ENCODE measurements at regions not wholly inside any gene's neighbourhood (a gene's known extent, or its start where the extent isn't known, plus 50 kb on each side); places are given as distances from the start of the nearest gene placed in this dataset.
"Not testable (repeated sequence)": the region's sequence is repeated elsewhere in the genome, so short reads cannot be mapped to it uniquely, and the experiment has no call there.

DNA sequence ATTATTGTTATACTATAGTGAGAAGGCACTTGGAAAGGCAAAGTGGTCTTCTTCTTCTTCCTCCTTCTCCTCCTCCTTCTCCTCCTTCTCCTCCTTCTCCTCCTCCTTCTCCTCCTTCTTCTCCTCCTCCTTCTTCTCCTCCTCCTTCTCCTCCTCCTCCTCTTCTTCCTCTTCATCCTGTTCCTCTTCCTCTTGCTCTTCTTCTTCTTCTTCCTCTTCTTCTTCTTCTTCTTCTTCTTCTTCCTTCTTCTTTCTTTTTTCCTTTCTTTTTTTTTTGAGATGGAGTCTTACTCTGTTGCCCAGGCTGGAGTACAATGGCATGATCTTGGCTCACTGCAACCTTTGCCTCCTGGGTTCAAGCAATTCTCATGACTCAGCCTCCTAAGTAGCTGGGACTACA is 225.4 kb downstream of the TTC6 start:
- H3K9me3 Mint-ChIP-seq; intact Hi-C loops (cut with micrococcal nuclease); H3K4me1 Mint-ChIP-seq; H3K27ac Mint-ChIP-seq; H3K4me3 Mint-ChIP-seq; DNase-seq; H3K27me3 Mint-ChIP-seq; H3K36me3 Mint-ChIP-seq (ENCODE audit: low read depth): not testable (repeated sequence)

GRCh38 chr14:37824939-37825712 is 229.7 kb downstream of the TTC6 start:
- H3K9me3 Mint-ChIP-seq: no peaks in the 10 kb centered on the region
- no peak overlapping the region for H3K4me3 Mint-ChIP-seq
- no peaks in the 10 kb centered on the region for H3K4me1 Mint-ChIP-seq
- no peaks in the 10 kb centered on the region for H3K36me3 Mint-ChIP-seq (ENCODE audit: low read depth)
- intact Hi-C loops (cut with micrococcal nuclease): no loop called here
- no peaks in the 10 kb centered on the region for H3K27me3 Mint-ChIP-seq
- H3K27ac Mint-ChIP-seq: no peak overlapping the region
- DNase-seq: no peak

DNA sequence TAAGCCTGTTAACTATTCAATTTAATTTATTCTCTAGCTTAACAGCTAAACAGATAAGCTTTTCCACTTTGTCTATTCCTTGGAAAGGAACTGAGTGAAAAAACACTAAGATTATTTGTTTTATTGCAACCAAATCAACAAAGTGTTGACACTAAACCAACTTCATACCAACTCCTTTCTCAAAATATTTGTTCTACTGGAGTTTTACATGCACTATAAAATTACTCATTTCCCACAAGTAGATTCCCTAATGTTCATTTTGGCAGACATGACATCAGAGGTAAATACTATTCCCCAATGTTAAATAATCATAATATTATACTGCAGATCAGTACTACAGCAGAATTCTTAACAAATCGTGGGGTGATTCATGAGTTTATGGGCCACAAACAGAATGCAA is 231.4 kb downstream of the TTC6 start:
- H3K4me1 Mint-ChIP-seq: no peaks in the 10 kb centered on the region
- H3K27ac Mint-ChIP-seq: no peak overlapping the region
- no peaks in the 10 kb centered on the region for H3K27me3 Mint-ChIP-seq
- no peaks in the 10 kb centered on the region for H3K36me3 Mint-ChIP-seq (ENCODE audit: low read depth)
- intact Hi-C loops (cut with micrococcal nuclease): no loop called here
- no peak for DNase-seq
- peaks cover 4% of the 10 kb centered on the region for H3K9me3 Mint-ChIP-seq
- no peak overlapping the region for H3K4me3 Mint-ChIP-seq

- H3K4me1 Mint-ChIP-seq: no peaks in the 10 kb centered on the region
- DNase-seq: no peak
- no peak overlapping the region for H3K27ac Mint-ChIP-seq
- no peaks in the 10 kb centered on the region for H3K27me3 Mint-ChIP-seq
- H3K4me3 Mint-ChIP-seq: no peak overlapping the region
- intact Hi-C loops (cut with micrococcal nuclease): no loop called here
- no peaks in the 10 kb centered on the region for H3K36me3 Mint-ChIP-seq (ENCODE audit: low read depth)
- peaks cover 23% of the 10 kb centered on the region for H3K9me3 Mint-ChIP-seq
These were observed 234.8 kb downstream of the TTC6 start for GRCh38 chr14:37830271-37830670.

DNA sequence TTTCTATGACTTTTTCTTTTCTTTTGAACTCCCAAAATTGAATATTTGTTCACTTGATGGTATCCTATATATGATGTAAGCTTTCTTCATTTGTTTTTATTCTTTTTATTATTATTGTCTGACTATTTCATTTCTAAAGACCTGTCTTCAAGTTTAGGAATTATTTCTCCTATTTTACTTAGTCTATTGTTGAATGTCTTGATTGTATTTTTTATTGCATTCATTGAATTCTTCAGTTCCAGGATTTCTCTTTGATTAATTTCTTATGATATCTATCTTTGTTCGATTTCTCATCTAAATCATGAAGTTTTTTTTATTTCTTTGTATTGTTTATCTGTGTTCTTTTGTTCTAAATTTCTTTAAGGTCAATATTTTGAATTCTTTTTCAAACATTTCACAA is 238.8 kb downstream of the TTC6 start:
- no peak for DNase-seq
- H3K4me1 Mint-ChIP-seq: no peaks in the 10 kb centered on the region
- intact Hi-C loops (cut with micrococcal nuclease): no loop called here
- no peaks in the 10 kb centered on the region for H3K27me3 Mint-ChIP-seq
- H3K27ac Mint-ChIP-seq: no peak overlapping the region
- peaks cover 32% of the 10 kb centered on the region for H3K9me3 Mint-ChIP-seq
- H3K4me3 Mint-ChIP-seq: no peak overlapping the region
- no peaks in the 10 kb centered on the region for H3K36me3 Mint-ChIP-seq (ENCODE audit: low read depth)

DNA sequence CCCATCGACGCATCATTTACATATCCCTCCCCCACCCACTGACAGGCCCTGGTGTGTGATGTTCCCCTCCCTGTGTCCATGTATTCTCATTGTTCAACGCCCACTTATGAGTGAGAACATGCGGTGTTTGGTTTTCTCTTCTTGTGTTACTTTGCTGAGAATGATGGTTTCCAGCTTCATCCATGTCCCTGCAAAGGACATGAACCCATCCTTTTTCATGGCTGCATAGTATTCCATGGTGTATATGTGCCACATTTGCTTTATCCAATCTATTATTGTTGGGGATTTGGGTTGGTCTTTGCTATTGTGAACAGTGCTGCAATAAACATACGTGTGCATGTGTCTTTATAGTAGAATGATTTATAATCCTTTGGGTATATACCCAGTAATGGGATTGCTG is 243.3 kb downstream of the TTC6 start:
- H3K4me1 Mint-ChIP-seq; H3K27me3 Mint-ChIP-seq; DNase-seq; H3K36me3 Mint-ChIP-seq (ENCODE audit: low read depth); H3K4me3 Mint-ChIP-seq; H3K27ac Mint-ChIP-seq; intact Hi-C loops (cut with micrococcal nuclease): not testable (repeated sequence)
- H3K9me3 Mint-ChIP-seq: peaks cover 24% of the 10 kb centered on the region

DNA sequence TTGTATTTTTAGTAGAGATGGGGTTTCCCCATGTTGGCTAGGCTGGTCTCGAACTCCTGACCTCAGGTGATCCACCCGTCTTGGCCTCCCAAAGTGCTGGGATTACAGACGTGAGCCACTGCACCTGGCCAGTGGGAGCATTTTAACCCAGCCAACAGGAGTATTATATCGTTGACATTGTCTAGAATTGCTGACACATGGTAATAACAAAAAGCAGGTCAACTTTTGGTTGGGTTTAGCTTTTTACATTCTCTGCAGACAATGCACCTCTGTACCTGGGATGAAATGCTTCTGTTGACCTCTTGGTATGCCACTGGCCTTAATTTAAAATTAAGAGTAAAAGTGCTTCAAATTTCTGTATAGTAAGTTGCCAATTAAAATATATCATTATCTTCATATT is 245.6 kb downstream of the TTC6 start:
- H3K4me3 Mint-ChIP-seq; intact Hi-C loops (cut with micrococcal nuclease); DNase-seq; H3K36me3 Mint-ChIP-seq (ENCODE audit: low read depth); H3K27ac Mint-ChIP-seq; H3K4me1 Mint-ChIP-seq; H3K27me3 Mint-ChIP-seq: not testable (repeated sequence)
- peaks cover 12% of the 10 kb centered on the region for H3K9me3 Mint-ChIP-seq

DNA sequence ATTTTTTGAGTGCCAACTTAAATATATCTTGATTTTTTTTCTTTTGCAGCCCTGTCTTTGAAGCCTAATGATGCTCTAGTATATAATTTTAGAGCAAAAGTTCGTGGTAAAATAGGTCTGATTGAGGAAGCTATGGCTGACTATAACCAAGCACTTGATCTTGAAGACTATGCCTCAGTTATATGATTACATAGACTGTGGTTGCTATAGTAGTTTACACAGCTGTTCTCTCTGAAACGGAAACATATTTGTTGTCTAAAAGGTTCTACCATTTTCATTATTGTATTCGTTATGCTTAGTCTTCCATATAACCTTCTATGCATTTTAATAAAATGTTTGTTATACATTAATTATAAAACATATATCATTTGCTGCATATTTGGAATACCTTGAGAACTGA is 246.7 kb downstream of the TTC6 start:
- peaks cover 12% of the 10 kb centered on the region for H3K9me3 Mint-ChIP-seq
- H3K4me1 Mint-ChIP-seq: no peaks in the 10 kb centered on the region
- no peak overlapping the region for H3K4me3 Mint-ChIP-seq
- no peak for DNase-seq
- no peaks in the 10 kb centered on the region for H3K27me3 Mint-ChIP-seq
- H3K27ac Mint-ChIP-seq: no peak overlapping the region
- intact Hi-C loops (cut with micrococcal nuclease): no loop called here
- no peaks in the 10 kb centered on the region for H3K36me3 Mint-ChIP-seq (ENCODE audit: low read depth)

DNA sequence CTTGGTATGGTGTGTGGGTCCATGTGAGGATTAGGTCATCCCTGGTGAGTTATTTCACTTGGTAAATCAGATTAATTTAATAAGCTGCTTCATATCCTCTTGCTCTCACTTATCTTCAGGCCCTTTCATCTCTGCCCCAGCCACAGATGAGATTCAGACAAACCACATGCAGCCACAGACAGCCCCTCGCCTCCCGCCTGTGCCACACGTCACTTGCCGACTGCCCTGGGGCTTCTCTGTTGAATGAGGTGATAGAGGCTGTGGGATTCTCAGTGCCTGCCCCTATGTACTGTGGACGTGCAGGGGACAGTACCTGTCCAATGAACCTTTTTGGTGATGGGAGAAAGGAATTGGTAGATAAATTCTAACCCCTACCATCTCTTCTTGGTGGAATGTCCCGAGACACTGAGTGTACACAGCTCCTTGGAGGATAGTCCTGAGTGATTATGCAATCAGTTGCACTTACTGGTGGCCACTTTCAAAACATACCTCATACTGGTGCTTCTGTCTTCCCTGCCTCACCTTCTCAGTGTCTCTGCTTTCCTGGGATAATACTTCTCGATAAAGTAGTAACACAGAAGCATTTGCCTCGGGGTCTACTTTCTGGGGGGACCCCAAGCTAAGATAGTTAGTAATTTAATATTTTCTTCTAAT is 248.7 kb downstream of the TTC6 start:
- no peaks in the 10 kb centered on the region for H3K4me1 Mint-ChIP-seq
- peaks cover 5% of the 10 kb centered on the region for H3K9me3 Mint-ChIP-seq
- no peaks in the 10 kb centered on the region for H3K36me3 Mint-ChIP-seq (ENCODE audit: low read depth)
- intact Hi-C loops (cut with micrococcal nuclease): no loop called here
- H3K27ac Mint-ChIP-seq: no peak overlapping the region
- H3K27me3 Mint-ChIP-seq: no peaks in the 10 kb centered on the region
- no peak for DNase-seq
- H3K4me3 Mint-ChIP-seq: no peak overlapping the region

GRCh38 chr14:37844614-37845013 is 249.2 kb downstream of the TTC6 start:
- intact Hi-C loops (cut with micrococcal nuclease): no loop called here
- DNase-seq: no peak
- Mint-ChIP-seq H3K36me3 (ENCODE audit: low read depth) (no peaks in the 10 kb centered on the region), H3K27ac (no peak overlapping the region), H3K9me3 (peaks cover under 1% of the 10 kb centered on the region), H3K4me3 (no peak overlapping the region), H3K27me3 (no peaks in the 10 kb centered on the region), H3K4me1 (no peaks in the 10 kb centered on the region)

- no peak for DNase-seq
- Mint-ChIP-seq H3K4me1 (no peaks in the 10 kb centered on the region), H3K36me3 (ENCODE audit: low read depth) (no peaks in the 10 kb centered on the region), H3K4me3 (no peak overlapping the region), H3K9me3 (no peaks in the 10 kb centered on the region), H3K27ac (no peak overlapping the region), H3K27me3 (no peaks in the 10 kb centered on the region)
- intact Hi-C loops (cut with micrococcal nuclease): no loop called here
These were observed 253.7 kb downstream of the TTC6 start for GRCh38 chr14:37848985-37849621.

- H3K4me3 Mint-ChIP-seq: no peak overlapping the region
- H3K36me3 Mint-ChIP-seq (ENCODE audit: low read depth): no peaks in the 10 kb centered on the region
- no peak overlapping the region for H3K27ac Mint-ChIP-seq
- H3K27me3 Mint-ChIP-seq: no peaks in the 10 kb centered on the region
- no peaks in the 10 kb centered on the region for H3K9me3 Mint-ChIP-seq
- intact Hi-C loops (cut with micrococcal nuclease): no loop called here
- no peaks in the 10 kb centered on the region for H3K4me1 Mint-ChIP-seq
- no peak for DNase-seq
These were observed 255.6 kb downstream of the TTC6 start for GRCh38 chr14:37851054-37851453.

- Mint-ChIP-seq H3K36me3 (ENCODE audit: low read depth) (no peaks in the 10 kb centered on the region), H3K9me3 (no peaks in the 10 kb centered on the region), H3K4me1 (no peaks in the 10 kb centered on the region), H3K27ac (no peak overlapping the region), H3K4me3 (no peak overlapping the region), H3K27me3 (no peaks in the 10 kb centered on the region)
- intact Hi-C loops (cut with micrococcal nuclease): no loop called here
- no peak for DNase-seq
These were observed 260.4 kb downstream of the TTC6 start for GRCh38 chr14:37855871-37856270.

DNA sequence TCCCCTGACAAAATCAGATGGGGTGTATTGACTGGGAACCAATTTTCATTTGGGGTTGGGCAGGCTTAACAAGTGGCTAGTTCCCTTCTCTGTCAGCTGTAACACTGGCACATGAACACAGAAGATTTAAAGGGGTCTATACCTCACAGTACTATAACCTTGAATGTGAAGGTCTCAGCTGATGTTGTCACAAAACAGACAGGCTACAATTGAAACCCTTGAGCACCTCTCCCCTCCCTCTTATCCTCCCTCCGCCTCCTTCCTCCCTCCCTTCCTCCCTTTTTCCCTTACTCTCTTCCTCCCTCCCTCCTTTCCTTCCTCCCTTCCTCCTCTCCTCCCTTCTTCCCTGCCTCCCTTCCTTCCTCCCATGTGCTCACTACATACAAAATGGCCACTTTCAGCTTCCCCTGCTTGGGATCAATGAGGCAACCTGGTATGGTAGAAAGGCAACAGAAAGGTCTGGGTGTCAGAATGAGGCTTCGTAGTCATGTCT is 262.4 kb downstream of the TTC6 start:
- H3K36me3 Mint-ChIP-seq (ENCODE audit: low read depth): no peaks in the 10 kb centered on the region
- intact Hi-C loops (cut with micrococcal nuclease): no loop called here
- no peak for DNase-seq
- H3K4me3 Mint-ChIP-seq: no peak overlapping the region
- H3K4me1 Mint-ChIP-seq: no peaks in the 10 kb centered on the region
- no peaks in the 10 kb centered on the region for H3K27me3 Mint-ChIP-seq
- no peaks in the 10 kb centered on the region for H3K9me3 Mint-ChIP-seq
- no peak overlapping the region for H3K27ac Mint-ChIP-seq

All from activated CD4-positive, alpha-beta T cell treated with anti-CD3 and anti-CD28 coated beads, Interleukin-2, amount 10 ng/mL, durations not matched to agents 24 days and 14 days (primary cell).